Aorta (tissue), 5 donors: ENCODE measurements at regions not wholly inside any gene's neighbourhood (a gene's known extent, or its start where the extent isn't known, plus 50 kb on each side); places are given as distances from the start of the nearest gene placed in this dataset.

Experiments used
- ATAC-seq: fragments of 200-7000 bp; cut with Tn5 transposase; one replicate; pipeline ENCODE4 v1.9.1; 2022; ENCODE audit warnings: moderate library complexity; ENCODE audit not compliant: low FRiP score
- DNase-seq, 2 donors: peaks; one replicate each; pipeline ENCODE4 v3.0.0-alpha.2; 2020
- H3K27ac ChIP-seq, 2 donors: one replicate each; pipeline ENCODE4 v1.5.1; 2013; ENCODE audit warnings: low read length in 2 of 2, mild to moderate bottlenecking in 2 of 2, moderate library complexity in 2 of 2, control low read depth in 1 of 2, inconsistent platforms in 1 of 2, low read depth in 1 of 2
- H3K27me3 ChIP-seq, 2 donors: one replicate each; pipeline ENCODE4 v1.6.1; 2013; ENCODE audit warnings: control low read depth in 1 of 2, low read length in 1 of 2, mild to moderate bottlenecking in 1 of 2, moderate library complexity in 1 of 2; ENCODE audit not compliant: insufficient read depth in 2 of 2, control insufficient read depth in 1 of 2
- H3K36me3 ChIP-seq, 2 donors: one replicate each; pipeline ENCODE4 v1.6.1; 2013; ENCODE audit warnings: control low read depth in 1 of 2, low read length in 1 of 2, mild to moderate bottlenecking in 1 of 2; ENCODE audit not compliant: insufficient read depth in 2 of 2, control insufficient read depth in 1 of 2
- H3K4me1 ChIP-seq, 2 donors: one replicate each; pipeline ENCODE4 v1.6.1; 2013; ENCODE audit warnings: low read length in 2 of 2, control low read depth in 1 of 2, mild to moderate bottlenecking in 1 of 2, moderate library complexity in 1 of 2; ENCODE audit not compliant: insufficient read depth in 2 of 2, control insufficient read depth in 1 of 2
- H3K4me3 ChIP-seq, 2 donors: one replicate each; pipeline ENCODE4 v1.5.1; 2013; ENCODE audit warnings: low read length in 2 of 2, control low read depth in 1 of 2, mild to moderate bottlenecking in 1 of 2
- H3K9me3 ChIP-seq: one replicate; pipeline ENCODE4 v1.6.1; 2013; ENCODE audit warnings: mild to moderate bottlenecking, low read length; ENCODE audit not compliant: control insufficient read depth
- WGBS, 2 donors: extraction: QIAGEN DNeasy Blood & Tissue Kit; methylation state at CpG; one replicate each; pipeline ENCODE4 v1.1.7; 2013; 5-methylcytosine and 5-hydroxymethylcytosine counted together
- intact Hi-C, 2 donors: fragments of 100-400 bp; cut with DNase I; formaldehyde crosslinking; loops; one replicate each; pipeline versions ENCODE4 v1.14.2 to v1.15.0; 2022
- donor health status: healthy with polysubstance abuse.
- donor health status: Bipolar disorder and iron deficiency.
- donor health status: DM: no; HTN: no; CAD: no.
- donor health status: DM: no; HTN: no; CAD: no.
- donor health status: DM: yes; HTN: yes; CAD: no.

DNA sequence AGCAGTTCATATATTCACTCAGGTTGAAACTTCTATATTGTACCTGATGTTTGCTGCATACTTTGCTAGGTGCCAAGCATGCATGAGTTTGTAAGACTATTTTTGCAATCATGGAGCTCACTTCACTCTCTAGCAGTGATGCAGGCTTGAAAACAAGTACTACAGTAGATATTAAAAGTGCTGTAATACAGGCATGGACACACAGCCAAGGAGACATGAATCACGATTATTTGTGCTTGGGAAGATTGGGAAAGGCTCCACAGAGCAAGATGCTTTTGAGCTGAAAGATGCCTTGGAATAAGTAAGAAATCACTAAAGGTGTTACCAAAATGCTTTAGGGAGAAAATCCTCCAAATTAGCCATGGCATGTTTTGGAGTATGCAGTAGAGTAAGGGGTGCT is 427.4 kb downstream of the UTRN start:
- intact Hi-C loops = no loop called here

DNA sequence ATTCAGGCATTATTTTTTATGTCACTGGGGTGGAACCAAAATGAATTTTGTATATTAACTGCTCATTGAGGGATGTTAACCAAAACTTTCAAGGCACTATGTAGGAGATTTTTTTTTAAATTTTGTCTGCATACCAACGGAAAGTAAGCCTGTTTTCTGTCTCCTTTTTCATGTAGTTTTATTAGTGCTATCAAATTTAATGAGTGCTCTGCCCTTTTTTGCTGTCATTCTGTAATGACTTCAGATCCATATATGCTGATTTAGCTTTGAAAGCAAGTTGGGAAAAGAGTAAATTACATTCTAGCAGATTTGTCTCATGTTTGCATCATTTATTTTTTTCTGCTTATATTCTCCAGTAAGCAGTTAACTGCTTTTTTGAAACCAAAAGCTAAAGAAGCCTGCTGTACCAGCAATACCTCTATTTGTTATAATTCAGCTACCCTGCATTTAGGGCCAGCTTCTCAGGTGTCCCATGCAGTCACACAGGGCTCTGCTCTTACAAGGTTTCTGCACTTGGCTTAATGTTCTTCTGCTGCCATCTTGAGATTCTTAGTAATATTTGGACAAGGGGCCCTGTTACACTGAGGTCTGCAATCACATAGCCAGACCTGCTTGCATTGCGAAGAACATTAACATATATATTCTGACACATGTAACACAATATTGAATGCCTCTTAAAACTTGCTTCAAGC is 429.0 kb downstream of the UTRN start:
- Histone ChIP-seq H3K27me3 (no peaks in the 10 kb centered on the region), H3K4me1 (no peaks in the 10 kb centered on the region), H3K9me3 (no peaks in the 10 kb centered on the region), H3K4me3 (no peak overlapping the region), H3K27ac (no peak overlapping the region), H3K36me3 (peaks cover 0 to 2% of the 10 kb centered on the region in 2 donors)
- intact Hi-C loops = no loop called here
- DNase-seq = no peak
- 74 to 88% methylated on average over 2 of the region's 2 CpGs for WGBS, 2 donors
- no peak for ATAC-seq

More for the DNA sequence above, 427.4 kb downstream of the UTRN start:
- peaks cover 0 to 6% of the 10 kb centered on the region in 2 donors for H3K36me3 ChIP-seq
- ATAC-seq (no peak), DNase-seq (no peak)
- no peaks in the 10 kb centered on the region for H3K9me3 ChIP-seq
- no peaks in the 10 kb centered on the region for H3K27me3 ChIP-seq
- no peak overlapping the region for H3K27ac ChIP-seq
- 2 to 14% methylated on average over 1 of the region's 1 CpG for WGBS, 2 donors
- no peak overlapping the region for H3K4me3 ChIP-seq
- no peaks in the 10 kb centered on the region for H3K4me1 ChIP-seq

DNA sequence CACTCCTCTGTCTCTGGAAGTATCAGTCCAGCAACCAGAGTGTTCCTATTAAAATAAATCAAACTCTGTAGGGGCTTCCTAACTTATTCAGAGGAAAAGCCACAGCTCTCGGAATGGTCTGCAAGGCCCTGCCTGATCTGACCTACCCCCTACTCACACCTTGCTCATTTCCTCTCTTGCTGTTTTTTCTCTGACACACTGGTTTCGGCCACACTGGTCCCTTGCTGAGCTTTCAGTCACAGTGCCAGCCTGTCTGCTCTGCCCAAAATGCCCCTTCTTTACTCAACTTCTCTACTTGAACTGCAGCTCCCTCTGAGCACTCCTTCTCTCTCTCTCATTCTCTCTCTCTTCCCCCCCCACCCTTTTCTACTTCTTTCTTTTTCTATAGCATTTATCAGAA is 430.2 kb downstream of the UTRN start:
- Histone ChIP-seq H3K4me3 (no peak overlapping the region), H3K36me3 (peaks cover 0 to 2% of the 10 kb centered on the region in 2 donors), H3K9me3 (no peaks in the 10 kb centered on the region), H3K27me3 (no peaks in the 10 kb centered on the region), H3K27ac (no peak overlapping the region), H3K4me1 (no peaks in the 10 kb centered on the region)
- WGBS, 2 donors = 89% methylated on average over 2 of the region's 2 CpGs
- intact Hi-C loops = no loop called here
- peak; percentile 41 for ATAC-seq
- no peak for DNase-seq

DNA sequence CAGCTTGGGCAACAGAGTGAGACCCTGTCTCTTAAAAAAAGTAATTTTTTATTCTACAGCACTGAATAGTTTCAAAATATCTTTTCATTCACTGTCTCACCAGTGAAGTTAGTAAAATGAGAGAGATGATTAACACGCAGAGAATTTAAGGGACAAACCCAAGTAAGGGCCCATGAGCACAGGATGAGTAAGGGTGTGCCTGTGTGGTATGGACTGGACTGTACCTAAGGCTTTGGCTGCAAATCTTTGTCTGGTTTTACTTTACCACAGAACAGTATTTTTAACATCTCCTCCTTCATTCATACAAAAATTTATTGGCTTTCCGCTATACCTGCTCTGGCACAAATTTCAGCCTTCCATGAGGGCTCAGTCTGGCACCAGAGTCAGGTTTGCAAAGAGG is 433.3 kb downstream of the UTRN start:
- H3K36me3 ChIP-seq = peaks cover 0 to 3% of the 10 kb centered on the region in 2 donors
- no peak for DNase-seq
- no peak overlapping the region for H3K27ac ChIP-seq
- H3K9me3 ChIP-seq = no peaks in the 10 kb centered on the region
- no peak overlapping the region for H3K4me3 ChIP-seq
- no peaks in the 10 kb centered on the region for H3K27me3 ChIP-seq
- intact Hi-C loops = no loop called here
- H3K4me1 ChIP-seq = no peaks in the 10 kb centered on the region
- no peak for ATAC-seq
- 95 to 100% methylated on average over 2 of the region's 2 CpGs for WGBS, 2 donors

- 90 to 96% methylated on average over 3 of the region's 3 CpGs for WGBS, 2 donors
- Histone ChIP-seq H3K4me3 (no peak overlapping the region), H3K27me3 (no peaks in the 10 kb centered on the region), H3K27ac (no peak overlapping the region), H3K36me3 (peaks cover 0 to 1% of the 10 kb centered on the region in 2 donors), H3K4me1 (no peaks in the 10 kb centered on the region), H3K9me3 (no peaks in the 10 kb centered on the region)
- ATAC-seq (no peak), DNase-seq (no peak)
- intact Hi-C loops = no loop called here
Observed at GRCh38 chr6:144721232-144721631, 436.1 kb downstream of the UTRN start.

GRCh38 chr6:144722154-144722737 is 437.1 kb downstream of the UTRN start:
- DNase-seq = no peak
- Histone ChIP-seq H3K27ac (no peak overlapping the region), H3K36me3 (peaks cover 0 to 1% of the 10 kb centered on the region in 2 donors), H3K4me3 (no peak overlapping the region), H3K27me3 (no peaks in the 10 kb centered on the region), H3K9me3 (no peaks in the 10 kb centered on the region), H3K4me1 (no peaks in the 10 kb centered on the region)
- intact Hi-C loops = no loop called here
- 88 to 94% methylated on average over 3 of the region's 3 CpGs for WGBS, 2 donors
- ATAC-seq = no peak

DNA sequence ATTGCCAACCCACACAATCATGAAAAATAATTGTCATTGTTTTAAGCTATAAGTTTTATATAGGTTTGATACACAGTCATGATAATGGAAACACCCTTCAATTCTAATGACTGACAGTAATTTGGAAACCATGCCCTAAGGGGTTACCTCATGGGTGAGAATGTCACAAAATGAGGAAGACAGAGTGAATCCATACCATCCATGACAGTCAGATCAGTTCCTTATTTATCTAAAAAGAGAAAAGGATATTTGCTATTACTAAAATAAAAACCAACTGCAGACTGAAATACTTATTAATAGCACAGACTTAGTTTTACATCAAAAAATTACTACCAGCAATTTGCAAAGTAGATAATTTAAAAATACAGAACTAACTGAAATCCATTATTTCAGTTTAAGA is 437.8 kb downstream of the UTRN start:
- Histone ChIP-seq H3K27ac (no peak overlapping the region), H3K4me3 (no peak overlapping the region), H3K9me3 (no peaks in the 10 kb centered on the region), H3K27me3 (no peaks in the 10 kb centered on the region), H3K36me3 (peaks cover 0 to 1% of the 10 kb centered on the region in 2 donors), H3K4me1 (no peaks in the 10 kb centered on the region)
- intact Hi-C loops = no loop called here
- ATAC-seq = no peak
- DNase-seq = no peak

GRCh38 chr6:144723431-144723830 is 438.3 kb downstream of the UTRN start:
- H3K36me3 ChIP-seq = peaks cover 0 to 1% of the 10 kb centered on the region in 2 donors
- H3K4me1 ChIP-seq = no peaks in the 10 kb centered on the region
- DNase-seq (no peak), ATAC-seq (no peak)
- H3K27ac ChIP-seq = no peak overlapping the region
- no peaks in the 10 kb centered on the region for H3K9me3 ChIP-seq
- H3K27me3 ChIP-seq = no peaks in the 10 kb centered on the region
- intact Hi-C loops = no loop called here
- H3K4me3 ChIP-seq = no peak overlapping the region

DNA sequence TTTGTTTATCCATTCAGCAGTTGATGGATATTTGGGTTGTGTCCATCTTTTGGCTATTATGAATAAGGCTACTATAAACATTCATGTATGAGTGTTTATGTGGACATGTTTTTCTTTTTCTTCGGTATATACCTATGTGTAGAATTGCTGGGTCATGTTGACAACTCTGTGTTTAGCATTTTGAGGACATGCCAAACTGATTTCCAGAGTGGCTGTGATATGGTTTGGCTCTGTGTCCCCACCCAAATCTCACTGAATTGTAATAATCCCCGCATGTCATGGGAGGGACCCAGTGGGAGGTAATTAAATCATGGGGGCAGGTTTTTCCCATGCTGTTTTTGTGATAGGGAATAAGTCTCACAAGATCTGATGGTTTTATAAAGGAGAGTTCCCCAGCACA is 439.7 kb downstream of the UTRN start:
- H3K36me3 ChIP-seq = peaks cover 0 to 1% of the 10 kb centered on the region in 2 donors
- no peaks in the 10 kb centered on the region for H3K27me3 ChIP-seq
- ATAC-seq = no peak
- no peak overlapping the region for H3K4me3 ChIP-seq
- H3K27ac ChIP-seq = no peak overlapping the region
- DNase-seq = no peak
- intact Hi-C loops = no loop called here
- 89 to 92% methylated on average over 2 of the region's 2 CpGs for WGBS, 2 donors
- H3K4me1 ChIP-seq = no peaks in the 10 kb centered on the region
- H3K9me3 ChIP-seq = no peaks in the 10 kb centered on the region
